ENCODE measurements at regions not wholly inside any gene's neighbourhood (a gene's known extent, or its start where the extent isn't known, plus 50 kb on each side); places are given as distances from the start of the nearest gene placed in this dataset.

DNA sequence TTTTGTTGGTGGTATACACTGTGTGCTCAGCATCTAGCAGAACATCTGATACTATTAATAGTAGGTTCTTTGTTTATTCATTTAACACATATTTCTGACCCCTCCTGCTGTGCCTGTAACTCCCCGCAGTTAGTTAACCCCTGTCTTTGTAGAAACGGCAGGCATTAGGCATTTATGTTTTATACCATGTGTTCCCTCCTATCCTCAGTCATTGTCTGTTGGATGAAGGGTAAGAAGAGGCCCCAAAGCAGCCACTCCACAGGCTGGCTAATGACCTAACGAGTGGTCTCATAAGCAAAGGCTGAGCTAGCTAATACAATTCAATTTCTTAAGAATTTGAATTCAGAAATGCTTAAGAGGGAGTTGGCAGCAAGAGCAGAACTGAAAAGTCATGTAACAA lies 170.8 kb downstream of the TMX1 start:
- TF ChIP-seq, protein P1, sequence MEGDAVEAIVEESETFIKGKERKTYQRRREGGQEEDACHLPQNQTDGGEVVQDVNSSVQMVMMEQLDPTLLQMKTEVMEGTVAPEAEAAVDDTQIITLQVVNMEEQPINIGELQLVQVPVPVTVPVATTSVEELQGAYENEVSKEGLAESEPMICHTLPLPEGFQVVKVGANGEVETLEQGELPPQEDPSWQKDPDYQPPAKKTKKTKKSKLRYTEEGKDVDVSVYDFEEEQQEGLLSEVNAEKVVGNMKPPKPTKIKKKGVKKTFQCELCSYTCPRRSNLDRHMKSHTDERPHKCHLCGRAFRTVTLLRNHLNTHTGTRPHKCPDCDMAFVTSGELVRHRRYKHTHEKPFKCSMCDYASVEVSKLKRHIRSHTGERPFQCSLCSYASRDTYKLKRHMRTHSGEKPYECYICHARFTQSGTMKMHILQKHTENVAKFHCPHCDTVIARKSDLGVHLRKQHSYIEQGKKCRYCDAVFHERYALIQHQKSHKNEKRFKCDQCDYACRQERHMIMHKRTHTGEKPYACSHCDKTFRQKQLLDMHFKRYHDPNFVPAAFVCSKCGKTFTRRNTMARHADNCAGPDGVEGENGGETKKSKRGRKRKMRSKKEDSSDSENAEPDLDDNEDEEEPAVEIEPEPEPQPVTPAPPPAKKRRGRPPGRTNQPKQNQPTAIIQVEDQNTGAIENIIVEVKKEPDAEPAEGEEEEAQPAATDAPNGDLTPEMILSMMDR (IDR thresholded peaks at IDR 0.05; ENCODE audit: insufficient read depth, low read length), result no peak
- no peak for TF ChIP-seq POLR2AphosphoS5 (IDR thresholded peaks at IDR 0.05; ENCODE audit: low read depth)
